Suprapubic skin (tissue), 4 donors: ENCODE measurements at regions not wholly inside any gene's neighbourhood (a gene's known extent, or its start where the extent isn't known, plus 50 kb on each side); places are given as distances from the start of the nearest gene placed in this dataset.

Source experiments
- DNase-seq, 2 donors: peaks; one replicate each; pipeline ENCODE4 v3.0.0-alpha.2; 2019; ENCODE audit warnings: low spot score in 2 of 2
- H3K27ac ChIP-seq: fragments of 200-600 bp; sonication (generic); one replicate; pipeline ENCODE4 v1.5.1; 2019
- H3K27me3 ChIP-seq: fragments of 200-600 bp; sonication (generic); one replicate; pipeline ENCODE4 v1.5.1; 2019
- H3K36me3 ChIP-seq: fragments of 200-600 bp; sonication (generic); one replicate; pipeline ENCODE4 v1.5.1; 2019
- H3K4me1 ChIP-seq: fragments of 200-600 bp; sonication (generic); one replicate; pipeline ENCODE4 v1.5.1; 2019
- H3K4me3 ChIP-seq: fragments of 200-600 bp; sonication (generic); one replicate; pipeline ENCODE4 v1.5.1; 2019; ENCODE audit warnings: mild to moderate bottlenecking
- H3K9me3 ChIP-seq: fragments of 200-600 bp; sonication (generic); one replicate; pipeline ENCODE4 v1.5.1; 2019
- CTCF ChIP-seq, 2 donors: fragments of 200-600 bp in 1 of 2; fragments of 450-650 bp in 1 of 2; sonication (generic) in 1 of 2; IDR thresholded peaks; one replicate each; pipeline ENCODE4 v1.5.1; 2016 to 2019; ENCODE audit warnings: antibody characterized with exemption in 2 of 2, mild to moderate bottlenecking in 1 of 2, moderate library complexity in 1 of 2
- EP300 ChIP-seq: sonication (generic); formaldehyde crosslinking; IDR thresholded peaks from one replicate; pipeline ENCODE4 v1.6.1; 2017; ENCODE audit warnings: antibody characterized with exemption
- POLR2A ChIP-seq, 2 donors: fragments of 450-650 bp; IDR thresholded peaks; one replicate each; pipeline ENCODE4 v1.6.1; 2017; ENCODE audit warnings: antibody characterized with exemption in 2 of 2, mild to moderate bottlenecking in 2 of 2, moderate library complexity in 2 of 2
- POLR2AphosphoS5 ChIP-seq, 3 donors: sonication (generic); formaldehyde crosslinking; IDR thresholded peaks; one replicate each; pipeline ENCODE4 v1.6.1; 2017; ENCODE audit warnings: antibody characterized with exemption in 3 of 3
- WGBS: methylation state at CpG from one replicate; pipeline ENCODE4 v1.1.5; 2018; 5-methylcytosine and 5-hydroxymethylcytosine counted together

- no peaks in the 10 kb centered on the region for H3K9me3 ChIP-seq
- no peaks in the 10 kb centered on the region for H3K27me3 ChIP-seq
- H3K4me3 ChIP-seq = no peak overlapping the region
- no peak overlapping the region for H3K27ac ChIP-seq
- H3K4me1 ChIP-seq = no peaks in the 10 kb centered on the region
- DNase-seq = no peak
- no peaks in the 10 kb centered on the region for H3K36me3 ChIP-seq
- 92% methylated on average over 5 of the region's 5 CpGs for WGBS
- TF ChIP-seq CTCF (IDR thresholded peaks at IDR 0.05) (no peak), EP300 (no peak), POLR2AphosphoS5 (IDR thresholded peaks at IDR 0.05) (no peak), POLR2A (IDR thresholded peaks at IDR 0.05) (no peak)
These were observed 96.4 kb upstream of the XPO1 start for GRCh38 chr2:61634512-61634911.

- no peak overlapping the region for H3K4me3 ChIP-seq
- no peaks in the 10 kb centered on the region for H3K27me3 ChIP-seq
- no peak for DNase-seq
- H3K9me3 ChIP-seq = no peaks in the 10 kb centered on the region
- no peaks in the 10 kb centered on the region for H3K36me3 ChIP-seq
- WGBS = 64% methylated on average over 2 of the region's 2 CpGs
- no peak overlapping the region for H3K27ac ChIP-seq
- TF ChIP-seq EP300 = no peak
- TF ChIP-seq POLR2AphosphoS5 (IDR thresholded peaks at IDR 0.05) = no peak
- no peak for TF ChIP-seq CTCF (IDR thresholded peaks at IDR 0.05)
- no peaks in the 10 kb centered on the region for H3K4me1 ChIP-seq
These were observed 95.1 kb upstream of the XPO1 start for GRCh38 chr2:61633250-61633649.

- DNase-seq = no peak
- H3K9me3 ChIP-seq = no peaks in the 10 kb centered on the region
- H3K27ac ChIP-seq = no peak overlapping the region
These were observed 94.4 kb upstream of the XPO1 start for GRCh38 chr2:61632276-61633169.

GRCh38 chr2:61631321-61631720 lies 93.2 kb upstream of the XPO1 start:
- Histone ChIP-seq H3K27ac (no peak overlapping the region), H3K4me1 (no peaks in the 10 kb centered on the region), H3K27me3 (no peaks in the 10 kb centered on the region), H3K4me3 (no peak overlapping the region), H3K9me3 (no peaks in the 10 kb centered on the region), H3K36me3 (no peaks in the 10 kb centered on the region)
- TF ChIP-seq EP300 (no peak), POLR2AphosphoS5 (IDR thresholded peaks at IDR 0.05) (no peak), POLR2A (IDR thresholded peaks at IDR 0.05) (no peak), CTCF (IDR thresholded peaks at IDR 0.05) (no peak)
- 92% methylated on average over 2 of the region's 2 CpGs for WGBS
- no peak for DNase-seq

More at GRCh38 chr2:61632276-61633169, 94.4 kb upstream of the XPO1 start:
- WGBS = 63% methylated on average over 14 of the region's 17 CpGs
- no peaks in the 10 kb centered on the region for H3K36me3 ChIP-seq
- H3K27me3 ChIP-seq = no peaks in the 10 kb centered on the region
- TF ChIP-seq POLR2A (IDR thresholded peaks at IDR 0.05) (no peak), POLR2AphosphoS5 (IDR thresholded peaks at IDR 0.05) (no peak), EP300 (no peak), CTCF (IDR thresholded peaks at IDR 0.05) (no peak)
- H3K4me3 ChIP-seq = no peak overlapping the region
- no peaks in the 10 kb centered on the region for H3K4me1 ChIP-seq

GRCh38 chr2:61626827-61627226 lies 88.7 kb upstream of the XPO1 start:
- Histone ChIP-seq H3K27ac (no peak overlapping the region), H3K27me3 (no peaks in the 10 kb centered on the region), H3K36me3 (no peaks in the 10 kb centered on the region), H3K4me1 (no peaks in the 10 kb centered on the region), H3K4me3 (no peak overlapping the region), H3K9me3 (no peaks in the 10 kb centered on the region)
- DNase-seq = no peak
- no peak for TF ChIP-seq POLR2AphosphoS5 (IDR thresholded peaks at IDR 0.05)
- TF ChIP-seq CTCF (IDR thresholded peaks at IDR 0.05) = no peak
- TF ChIP-seq POLR2A (IDR thresholded peaks at IDR 0.05) = no peak
- no peak for TF ChIP-seq EP300
- WGBS = 89% methylated on average over 1 of the region's 1 CpG
